PC-9 (cell line): ENCODE measurements at regions not wholly inside any gene's neighbourhood (a gene's known extent, or its start where the extent isn't known, plus 50 kb on each side); places are given as distances from the start of the nearest gene placed in this dataset.
"Not testable (repeated sequence)": the region's sequence is repeated elsewhere in the genome, so short reads cannot be mapped to it uniquely, and the experiment has no call there.

ENCODE experiments used
- BruUV-seq: library from RNA; stranded (reverse); fragments of 400-500 nt; replicated peaks from 2 replicates; lab custom pipeline; 2021; lab: Mats Ljungman, UMichigan
- CTCF ChIA-PET: fragments of 300-600 bp; sonication (Branson Sonifier 250); formaldehyde crosslinking; loops from one replicate; lab custom pipeline; 2022; ENCODE audit warnings: antibody characterized with exemption; lab: Charles Lee
- POLR2A ChIA-PET: fragments of 300-600 bp; sonication (Branson Sonifier 250); formaldehyde crosslinking; loops from one replicate; lab custom pipeline; 2022; ENCODE audit warnings: antibody characterized with exemption; ENCODE audit not compliant: unreplicated experiment; lab: Charles Lee
- DNase-seq, 2 experiments: peaks; one replicate each; pipeline versions ENCODE4 v3.0.0 to v3.0.0-alpha.2; 2015 to 2022; ENCODE audit warnings: mixed read lengths in 1 of 2
- H2AFZ ChIP-seq: fragments of 200-600 bp; sonication (generic); 2 replicates; pipeline ENCODE4 v1.8.1; 2017; ENCODE audit warnings: antibody characterized with exemption
- H3F3A ChIP-seq: fragments of 200-600 bp; sonication (generic); 2 replicates; pipeline ENCODE4 v1.8.1; 2017; ENCODE audit warnings: antibody characterized with exemption, mild to moderate bottlenecking, low read depth; ENCODE audit not compliant: insufficient read depth
- H3K27ac ChIP-seq: fragments of 200-600 bp; sonication (generic); 2 replicates; pipeline ENCODE4 v1.6.1; 2016; ENCODE audit warnings: mixed run types
- H3K27me3 ChIP-seq: fragments of 200-600 bp; sonication (generic); 2 replicates; pipeline ENCODE4 v1.6.1; 2016; ENCODE audit warnings: low read depth, mixed run types; ENCODE audit not compliant: insufficient read depth
- H3K36me3 ChIP-seq: fragments of 200-600 bp; sonication (generic); 2 replicates; pipeline ENCODE4 v1.6.1; 2016; ENCODE audit warnings: low read depth, mixed run types
- H3K4me1 ChIP-seq: fragments of 200-600 bp; sonication (generic); replicated peaks from 2 replicates; pipeline ENCODE4 v1.6.1; 2016; ENCODE audit warnings: mixed run types; ENCODE audit not compliant: insufficient read depth
- H3K4me2 ChIP-seq: fragments of 200-600 bp; sonication (generic); 2 replicates; pipeline ENCODE4 v1.6.1; 2017; ENCODE audit warnings: mixed run types
- H3K4me3 ChIP-seq: fragments of 200-600 bp; sonication (generic); 2 replicates; pipeline ENCODE4 v1.6.1; 2016; ENCODE audit warnings: mixed run types
- H3K79me2 ChIP-seq: fragments of 200-600 bp; sonication (generic); 2 replicates; pipeline ENCODE4 v1.6.1; 2017; ENCODE audit warnings: low read depth, mixed run types
- H3K9me2 ChIP-seq: fragments of 200-600 bp; sonication (generic); 2 replicates; pipeline ENCODE4 v1.8.1; 2017; ENCODE audit warnings: mild to moderate bottlenecking; ENCODE audit not compliant: insufficient read depth
- H3K9me3 ChIP-seq: fragments of 200-600 bp; sonication (generic); 2 replicates; pipeline ENCODE4 v1.8.1; 2016; ENCODE audit warnings: low read depth; ENCODE audit not compliant: insufficient read depth
- H4K20me1 ChIP-seq: fragments of 200-600 bp; sonication (generic); 2 replicates; pipeline ENCODE4 v1.8.1; 2017; ENCODE audit not compliant: insufficient read depth
- EZH2 ChIP-seq: fragments of 200-600 bp; sonication (generic); IDR thresholded peaks from 2 replicates; pipeline ENCODE4 v1.8.0; 2017; ENCODE audit warnings: antibody characterized with exemption, low read depth
- intact Hi-C: fragments of 100-400 bp; cut with micrococcal nuclease; formaldehyde crosslinking; loops from one replicate; pipeline ENCODE4 v1.10.0; 2022; ENCODE audit not compliant: unreplicated experiment
- TF ChIP-seq, protein P1 (sequence below): fragments of 200-600 bp; sonication (generic); conservative IDR thresholded peaks from 2 replicates; pipeline ENCODE4 v1.6.1; 2017; ENCODE audit warnings: mixed run types, antibody characterized with exemption, mild to moderate bottlenecking, moderate library complexity

DNA sequence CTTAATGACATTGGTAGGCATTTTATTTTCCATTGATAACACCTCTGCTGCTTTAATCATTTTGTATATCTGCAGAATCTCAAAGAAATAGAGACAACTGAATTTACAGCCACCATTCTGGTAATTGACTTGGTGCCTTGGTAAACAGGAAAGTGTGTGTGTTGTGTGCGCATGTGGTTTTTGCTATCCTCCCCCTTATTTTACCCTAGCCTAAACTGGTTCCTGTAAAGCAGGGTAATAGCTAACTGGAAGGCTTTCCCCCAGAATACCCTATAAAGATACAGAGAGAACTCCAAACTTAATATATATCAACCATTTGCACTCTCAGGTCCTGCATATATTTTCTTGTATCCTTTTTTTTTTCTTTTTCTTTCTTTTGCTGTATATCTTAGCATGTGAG lies 149.5 kb upstream of the ADGRL4 start:
- ChIA-PET POLR2A (no interaction called here), CTCF (no interaction called here)

DNA sequence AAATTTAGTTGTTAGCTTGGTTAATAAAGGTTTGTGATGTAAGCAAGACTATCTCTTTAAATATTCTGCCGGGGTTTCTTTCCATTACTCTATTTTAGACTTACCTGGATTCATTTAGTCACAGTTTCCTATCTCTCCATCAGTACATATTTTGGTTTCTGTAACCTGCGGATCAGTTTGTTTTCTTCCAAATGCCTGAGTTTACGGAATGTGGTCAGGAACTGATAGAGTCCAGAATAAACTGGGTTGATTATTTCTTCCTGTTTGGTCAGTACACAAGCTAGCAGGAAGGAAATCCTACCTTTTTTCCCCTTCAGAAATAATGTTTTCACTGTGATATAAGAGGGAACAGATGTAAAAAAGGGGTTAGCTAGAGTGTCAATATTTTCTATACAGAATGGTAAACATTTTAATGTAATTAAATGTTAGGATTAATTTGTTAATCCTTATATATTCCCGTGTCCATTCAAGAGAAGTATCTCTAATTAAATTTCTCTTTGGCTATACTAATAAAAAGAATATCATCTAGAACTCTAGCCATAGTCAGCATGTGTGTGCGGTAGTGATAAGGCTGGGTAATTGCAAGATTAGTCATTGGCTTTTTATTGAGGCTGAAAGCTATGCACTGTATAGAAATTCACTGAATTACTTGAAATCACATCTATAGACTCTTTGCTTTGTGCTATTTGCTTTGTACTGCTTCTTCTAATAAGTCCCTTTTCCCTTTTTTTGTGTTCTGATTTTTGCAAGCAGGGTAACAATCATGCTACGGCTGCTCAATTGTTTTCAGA lies 144.7 kb upstream of the ADGRL4 start:
- H3K9me3 ChIP-seq, result no peaks in the 10 kb centered on the region
- no peak overlapping the region for H3K27ac ChIP-seq
- no peaks in the 10 kb centered on the region for H3K79me2 ChIP-seq
- no peak for TF ChIP-seq EZH2
- TF ChIP-seq, protein P1, sequence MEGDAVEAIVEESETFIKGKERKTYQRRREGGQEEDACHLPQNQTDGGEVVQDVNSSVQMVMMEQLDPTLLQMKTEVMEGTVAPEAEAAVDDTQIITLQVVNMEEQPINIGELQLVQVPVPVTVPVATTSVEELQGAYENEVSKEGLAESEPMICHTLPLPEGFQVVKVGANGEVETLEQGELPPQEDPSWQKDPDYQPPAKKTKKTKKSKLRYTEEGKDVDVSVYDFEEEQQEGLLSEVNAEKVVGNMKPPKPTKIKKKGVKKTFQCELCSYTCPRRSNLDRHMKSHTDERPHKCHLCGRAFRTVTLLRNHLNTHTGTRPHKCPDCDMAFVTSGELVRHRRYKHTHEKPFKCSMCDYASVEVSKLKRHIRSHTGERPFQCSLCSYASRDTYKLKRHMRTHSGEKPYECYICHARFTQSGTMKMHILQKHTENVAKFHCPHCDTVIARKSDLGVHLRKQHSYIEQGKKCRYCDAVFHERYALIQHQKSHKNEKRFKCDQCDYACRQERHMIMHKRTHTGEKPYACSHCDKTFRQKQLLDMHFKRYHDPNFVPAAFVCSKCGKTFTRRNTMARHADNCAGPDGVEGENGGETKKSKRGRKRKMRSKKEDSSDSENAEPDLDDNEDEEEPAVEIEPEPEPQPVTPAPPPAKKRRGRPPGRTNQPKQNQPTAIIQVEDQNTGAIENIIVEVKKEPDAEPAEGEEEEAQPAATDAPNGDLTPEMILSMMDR, result no peak
- H3K4me1 ChIP-seq, result no peaks in the 10 kb centered on the region
- H3K4me2 ChIP-seq, result no peak overlapping the region
- H3K36me3 ChIP-seq, result no peaks in the 10 kb centered on the region
- CTCF ChIA-PET, result no interaction called here
- intact Hi-C loops, result no loop called here
- POLR2A ChIA-PET, result no interaction called here
- no TSS peak for BruUV-seq
- H3K4me3 ChIP-seq, result no peak overlapping the region
- no peaks in the 10 kb centered on the region for H3F3A ChIP-seq
- H4K20me1 ChIP-seq, result no peaks in the 10 kb centered on the region
- peak overlapping the region; percentile 8; the same call in 1 of the 2 replicates for H2AFZ ChIP-seq
- no peaks in the 10 kb centered on the region for H3K9me2 ChIP-seq
- no peaks in the 10 kb centered on the region for H3K27me3 ChIP-seq
- DNase-seq, result peak in 1 of 2 experiments; percentile 63

More for the DNA sequence above, 149.5 kb upstream of the ADGRL4 start:
- Histone ChIP-seq H3K27ac (no peak overlapping the region), H3F3A (no peaks in the 10 kb centered on the region), H3K36me3 (no peaks in the 10 kb centered on the region), H3K4me2 (no peak overlapping the region), H2AFZ (no peak overlapping the region), H4K20me1 (no peaks in the 10 kb centered on the region), H3K79me2 (no peaks in the 10 kb centered on the region), H3K27me3 (no peaks in the 10 kb centered on the region), H3K4me1 (peaks cover 5% of the 10 kb centered on the region; the same call in 1 of the 2 replicates), H3K4me3 (no peak overlapping the region), H3K9me2 (no peaks in the 10 kb centered on the region), H3K9me3 (no peaks in the 10 kb centered on the region)
- DNase-seq, result no peak
- no TSS peak for BruUV-seq
- intact Hi-C loops, result no loop called here
- TF ChIP-seq EZH2, result no peak
- TF ChIP-seq, protein P1, result no peak

DNA sequence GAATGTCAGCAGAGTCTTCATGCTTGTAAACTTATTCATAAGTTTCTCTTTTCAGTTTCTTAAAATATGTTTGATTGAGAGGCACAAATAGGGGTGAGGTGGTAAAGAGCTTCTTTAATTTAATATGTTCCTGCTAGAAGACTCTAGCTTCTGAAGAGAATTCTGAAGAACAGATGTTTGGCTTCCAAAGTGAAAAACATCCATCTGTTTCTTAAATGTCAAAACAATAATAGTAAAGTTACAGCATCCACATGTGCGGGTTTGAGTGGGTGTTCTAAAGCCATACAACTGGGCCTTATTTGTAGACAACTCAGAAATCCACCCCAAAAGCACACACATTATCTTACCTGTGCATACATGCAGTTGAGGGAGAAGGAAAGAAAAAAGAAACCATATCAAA lies 144.0 kb upstream of the ADGRL4 start:
- no peaks in the 10 kb centered on the region for H3K79me2 ChIP-seq
- H3K9me3 ChIP-seq, result no peaks in the 10 kb centered on the region
- no peak overlapping the region for H3K4me3 ChIP-seq
- ChIA-PET CTCF (no interaction called here), POLR2A (no interaction called here)
- intact Hi-C loops, result no loop called here
- no peaks in the 10 kb centered on the region for H3K9me2 ChIP-seq
- no peaks in the 10 kb centered on the region for H3K36me3 ChIP-seq
- H3K4me1 ChIP-seq, result no peaks in the 10 kb centered on the region
- H2AFZ ChIP-seq, result 0 out of 2 replicates have a peak overlapping the region, but pooled peaks have one; percentile 8
- DNase-seq, result no peak
- H4K20me1 ChIP-seq, result no peaks in the 10 kb centered on the region
- no peak overlapping the region for H3K27ac ChIP-seq
- BruUV-seq, result no TSS peak
- H3K27me3 ChIP-seq, result no peaks in the 10 kb centered on the region
- TF ChIP-seq, protein P1, result no peak
- no peak for TF ChIP-seq EZH2
- H3K4me2 ChIP-seq, result no peak overlapping the region
- no peaks in the 10 kb centered on the region for H3F3A ChIP-seq

DNA sequence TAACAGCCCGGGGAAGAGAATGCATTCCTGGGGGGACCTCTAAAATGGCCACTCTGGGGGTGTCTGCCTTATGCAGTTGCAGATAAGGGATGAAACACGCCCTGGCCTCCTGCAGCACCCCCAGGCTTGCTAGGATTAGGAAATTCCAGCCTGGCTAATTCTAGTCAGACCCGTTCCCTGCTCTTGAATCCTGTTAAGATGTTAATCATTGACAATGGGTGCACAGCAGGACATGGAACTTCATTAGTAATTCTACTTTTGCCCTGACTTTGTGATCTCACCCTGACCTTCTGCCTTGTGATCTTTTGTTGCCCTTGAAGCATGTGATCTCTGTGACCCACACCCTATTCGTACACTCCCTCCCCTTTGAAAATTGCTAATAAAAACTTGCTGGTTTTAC lies 131.7 kb upstream of the ADGRL4 start:
- H3K79me2 ChIP-seq, BruUV-seq, H2AFZ ChIP-seq, H3K9me3 ChIP-seq, CTCF ChIA-PET, H3F3A ChIP-seq, H3K4me2 ChIP-seq, H3K4me1 ChIP-seq, H3K27me3 ChIP-seq, intact Hi-C loops, DNase-seq, H3K27ac ChIP-seq, H4K20me1 ChIP-seq, H3K9me2 ChIP-seq, H3K36me3 ChIP-seq, H3K4me3 ChIP-seq, POLR2A ChIA-PET: not testable (repeated sequence)
